ENCODE measurements at regions not wholly inside any gene's neighbourhood (a gene's known extent, or its start where the extent isn't known, plus 50 kb on each side); places are given as distances from the start of the nearest gene placed in this dataset.

DNA sequence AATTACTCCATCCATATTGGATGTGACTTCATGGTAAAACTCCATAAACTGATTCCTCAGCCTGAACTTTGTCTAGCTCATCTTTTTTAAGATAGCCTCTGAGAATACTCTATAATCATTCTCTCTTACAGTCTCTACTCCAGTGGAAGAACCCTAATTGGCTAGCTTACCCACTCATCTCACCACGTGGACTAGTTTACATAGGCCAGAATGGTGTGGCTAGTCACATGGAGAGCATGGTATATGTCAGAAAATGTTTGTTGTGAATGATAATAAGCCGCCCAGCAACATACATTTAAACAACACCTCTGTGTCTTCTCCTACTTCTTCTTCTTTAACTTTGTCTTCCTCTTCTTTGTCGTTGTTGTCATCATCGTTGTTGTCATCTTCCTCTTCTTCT lies 389.2 kb upstream of the LRRC3B start:
- H3K36me3 ChIP-seq (ENCODE audit: control insufficient read depth in 2 of 2, extremely low read depth in 1 of 2, insufficient read depth in 2 of 2, low read length in 2 of 2): no peaks in the 10 kb centered on the region
- H3K4me3 ChIP-seq (replicated peaks in 1 of 3; ENCODE audit: insufficient read depth in 1 of 3, low read depth in 1 of 3, low read length in 3 of 3): no peak overlapping the region
- no peak overlapping the region for H2AFZ ChIP-seq (ENCODE audit: low read depth, low read length)
- H3K79me2 ChIP-seq (ENCODE audit: control insufficient read depth, insufficient read depth, low read length): no peaks in the 10 kb centered on the region
- CTCF ChIA-PET: no interaction called here
- H3K9me3 ChIP-seq (replicated peaks; ENCODE audit: control insufficient read depth, insufficient read depth, low read length): no peaks in the 10 kb centered on the region
- POLR2A ChIA-PET: no interaction called here
- intact Hi-C loops (cut with micrococcal nuclease) (no loop called here), dilution Hi-C loops (cut with MboI; ENCODE audit: extremely low pct_ligation_motif_present, low sequenced_read_pairs) (no loop called here)
- no peak for FAIRE-seq
- TF ChIP-seq EZH2 (IDR thresholded peaks at IDR 0.05; ENCODE audit: borderline replicate concordance, low read depth, low read length, severe bottlenecking): no peak
- no peak for TF ChIP-seq POLR2A (IDR thresholded peaks at IDR 0.05; ENCODE audit: low read depth, low read length)
- TF ChIP-seq, protein P1, sequence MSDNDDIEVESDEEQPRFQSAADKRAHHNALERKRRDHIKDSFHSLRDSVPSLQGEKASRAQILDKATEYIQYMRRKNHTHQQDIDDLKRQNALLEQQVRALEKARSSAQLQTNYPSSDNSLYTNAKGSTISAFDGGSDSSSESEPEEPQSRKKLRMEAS (IDR thresholded peaks at IDR 0.05; ENCODE audit: insufficient read depth, insufficient read length): no peak
- TF ChIP-seq GATA2 (IDR thresholded peaks at IDR 0.05; ENCODE audit: insufficient read depth, insufficient read length, low read depth, low read length): no peak
- TF ChIP-seq, protein P2, sequence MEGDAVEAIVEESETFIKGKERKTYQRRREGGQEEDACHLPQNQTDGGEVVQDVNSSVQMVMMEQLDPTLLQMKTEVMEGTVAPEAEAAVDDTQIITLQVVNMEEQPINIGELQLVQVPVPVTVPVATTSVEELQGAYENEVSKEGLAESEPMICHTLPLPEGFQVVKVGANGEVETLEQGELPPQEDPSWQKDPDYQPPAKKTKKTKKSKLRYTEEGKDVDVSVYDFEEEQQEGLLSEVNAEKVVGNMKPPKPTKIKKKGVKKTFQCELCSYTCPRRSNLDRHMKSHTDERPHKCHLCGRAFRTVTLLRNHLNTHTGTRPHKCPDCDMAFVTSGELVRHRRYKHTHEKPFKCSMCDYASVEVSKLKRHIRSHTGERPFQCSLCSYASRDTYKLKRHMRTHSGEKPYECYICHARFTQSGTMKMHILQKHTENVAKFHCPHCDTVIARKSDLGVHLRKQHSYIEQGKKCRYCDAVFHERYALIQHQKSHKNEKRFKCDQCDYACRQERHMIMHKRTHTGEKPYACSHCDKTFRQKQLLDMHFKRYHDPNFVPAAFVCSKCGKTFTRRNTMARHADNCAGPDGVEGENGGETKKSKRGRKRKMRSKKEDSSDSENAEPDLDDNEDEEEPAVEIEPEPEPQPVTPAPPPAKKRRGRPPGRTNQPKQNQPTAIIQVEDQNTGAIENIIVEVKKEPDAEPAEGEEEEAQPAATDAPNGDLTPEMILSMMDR (IDR thresholded peaks at IDR 0.05; ENCODE audit: extremely low read depth in 1 of 2, insufficient read depth in 1 of 2, low read depth in 1 of 2, low read length in 2 of 2): no peak
- H4K20me1 ChIP-seq (replicated peaks; ENCODE audit: control insufficient read depth, extremely low read depth, insufficient read depth, low read length): no peaks in the 10 kb centered on the region
- BruUV-seq (replicated peaks): no TSS peak
- no peaks in the 10 kb centered on the region for H3K9me1 ChIP-seq (replicated peaks; ENCODE audit: control insufficient read depth, extremely low read depth, insufficient read depth, low read length)
- H3K4me1 ChIP-seq (ENCODE audit: control insufficient read depth, extremely low read depth, insufficient read depth, low read length): no peaks in the 10 kb centered on the region
- H3K27me3 ChIP-seq (ENCODE audit: control insufficient read depth in 2 of 2, insufficient read depth in 2 of 2, low read length in 2 of 2): no peaks in the 10 kb centered on the region
- H3K4me2 ChIP-seq (ENCODE audit: insufficient read depth, low read length): no peak overlapping the region
- no peak overlapping the region for H3K27ac ChIP-seq (ENCODE audit: insufficient read depth, low read depth, low read length)
- DNase-seq (ENCODE audit: low read depth, low spot score): no peak
- H3K9ac ChIP-seq (replicated peaks; ENCODE audit: extremely low read depth, insufficient read depth, low read length): no peak overlapping the region

DNA sequence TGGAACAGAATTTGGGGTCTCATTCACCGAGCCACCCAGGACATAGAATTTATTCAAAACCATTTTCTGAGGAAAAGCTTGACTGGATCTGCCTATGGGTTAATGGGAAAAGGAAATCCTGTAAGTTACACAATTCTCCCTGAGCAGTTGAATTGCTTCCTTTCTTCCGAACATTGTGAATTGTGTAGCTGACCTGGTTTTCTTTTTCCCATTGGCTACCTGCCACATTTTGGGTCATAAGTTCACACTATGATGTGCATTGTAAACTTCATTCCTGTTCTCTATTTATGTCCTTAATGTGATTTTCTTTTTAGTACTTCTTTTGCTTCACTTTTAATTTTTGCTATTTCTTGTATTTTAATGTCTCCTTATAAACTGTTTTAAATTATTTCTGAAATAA lies 386.0 kb upstream of the LRRC3B start:
- ChIA-PET CTCF (no interaction called here), POLR2A (no interaction called here)
- DNase-seq (ENCODE audit: low read depth, low spot score) (no peak), FAIRE-seq (no peak)
- no peak overlapping the region for H3K4me3 ChIP-seq (replicated peaks in 1 of 3; ENCODE audit: insufficient read depth in 1 of 3, low read depth in 1 of 3, low read length in 3 of 3)
- no peaks in the 10 kb centered on the region for H3K9me3 ChIP-seq (replicated peaks; ENCODE audit: control insufficient read depth, insufficient read depth, low read length)
- intact Hi-C loops (cut with micrococcal nuclease) (no loop called here), dilution Hi-C loops (cut with MboI; ENCODE audit: extremely low pct_ligation_motif_present, low sequenced_read_pairs) (no loop called here)
- no peak overlapping the region for H3K27ac ChIP-seq (ENCODE audit: insufficient read depth, low read depth, low read length)
- H2AFZ ChIP-seq (ENCODE audit: low read depth, low read length): no peak overlapping the region
- H3K79me2 ChIP-seq (ENCODE audit: control insufficient read depth, insufficient read depth, low read length): no peaks in the 10 kb centered on the region
- H4K20me1 ChIP-seq (replicated peaks; ENCODE audit: control insufficient read depth, extremely low read depth, insufficient read depth, low read length): no peaks in the 10 kb centered on the region
- no peak overlapping the region for H3K4me2 ChIP-seq (ENCODE audit: insufficient read depth, low read length)
- no peaks in the 10 kb centered on the region for H3K9me1 ChIP-seq (replicated peaks; ENCODE audit: control insufficient read depth, extremely low read depth, insufficient read depth, low read length)
- BruUV-seq (replicated peaks): no TSS peak
- H3K27me3 ChIP-seq (ENCODE audit: control insufficient read depth in 2 of 2, insufficient read depth in 2 of 2, low read length in 2 of 2): no peaks in the 10 kb centered on the region
- no peak for TF ChIP-seq POLR2AphosphoS5 (IDR thresholded peaks at IDR 0.05; ENCODE audit: insufficient read depth, low read depth, low read length)
- no peak for TF ChIP-seq FOS (IDR thresholded peaks at IDR 0.05; ENCODE audit: borderline replicate concordance, insufficient read depth, low read length)
- TF ChIP-seq, protein P2 (IDR thresholded peaks at IDR 0.05; ENCODE audit: extremely low read depth in 1 of 2, insufficient read depth in 1 of 2, low read depth in 1 of 2, low read length in 2 of 2): no peak
- TF ChIP-seq MYC (IDR thresholded peaks at IDR 0.05; ENCODE audit: low read depth, low read length): no peak
- H3K4me1 ChIP-seq (ENCODE audit: control insufficient read depth, extremely low read depth, insufficient read depth, low read length): no peaks in the 10 kb centered on the region
- H3K9ac ChIP-seq (replicated peaks; ENCODE audit: extremely low read depth, insufficient read depth, low read length): no peak overlapping the region
- H3K36me3 ChIP-seq (ENCODE audit: control insufficient read depth in 2 of 2, extremely low read depth in 1 of 2, insufficient read depth in 2 of 2, low read length in 2 of 2): no peaks in the 10 kb centered on the region

Data from endothelial cell of umbilical vein (primary cell).